ENCODE measurements at regions not wholly inside any gene's neighbourhood (a gene's known extent, or its start where the extent isn't known, plus 50 kb on each side); places are given as distances from the start of the nearest gene placed in this dataset.
"Not testable (repeated sequence)": the region's sequence is repeated elsewhere in the genome, so short reads cannot be mapped to it uniquely, and the experiment has no call there.

DNA sequence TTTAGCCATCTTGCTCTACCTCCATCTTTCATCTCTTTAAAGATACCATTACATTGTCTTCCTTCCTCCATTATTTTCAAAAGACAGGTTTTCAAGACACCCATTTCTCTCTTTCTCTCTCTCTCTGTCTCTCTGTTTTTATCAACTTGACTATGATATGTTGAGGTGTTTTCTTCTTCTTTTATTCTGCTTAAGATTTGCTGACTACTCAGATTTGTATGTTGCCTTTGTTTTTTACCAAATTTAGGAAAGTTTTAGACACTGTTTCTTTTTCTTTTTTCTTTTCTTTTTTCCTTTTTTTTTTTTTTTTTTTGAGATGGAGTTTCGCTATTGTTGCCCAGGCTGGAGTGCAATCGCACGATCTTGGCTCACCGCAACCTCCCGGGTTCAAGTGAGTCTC is 647.5 kb upstream of the VRK2 start:
- DNase-seq (ENCODE audit: low read depth in 2 of 3, low spot score in 2 of 3): no peak

DNA sequence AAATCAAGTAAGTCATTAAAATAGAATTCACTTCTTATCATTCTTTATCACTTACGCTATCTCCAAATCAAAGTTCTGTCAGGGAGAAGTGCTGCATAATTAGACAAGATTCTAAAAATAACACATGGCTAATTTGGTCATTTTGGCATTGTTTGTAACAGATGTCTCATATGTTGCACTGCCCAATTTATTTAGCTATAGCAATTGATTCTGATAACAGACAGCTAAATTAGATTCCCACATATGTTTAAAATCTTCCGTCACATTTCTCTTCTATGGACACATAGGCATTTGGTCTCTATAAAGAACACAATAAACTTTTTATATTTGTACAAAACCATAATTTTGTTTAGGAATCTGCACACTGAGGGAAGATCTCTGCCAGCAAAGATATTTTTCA is 644.5 kb upstream of the VRK2 start:
- DNase-seq (ENCODE audit: low read depth in 2 of 3, low spot score in 2 of 3): no peak

DNA sequence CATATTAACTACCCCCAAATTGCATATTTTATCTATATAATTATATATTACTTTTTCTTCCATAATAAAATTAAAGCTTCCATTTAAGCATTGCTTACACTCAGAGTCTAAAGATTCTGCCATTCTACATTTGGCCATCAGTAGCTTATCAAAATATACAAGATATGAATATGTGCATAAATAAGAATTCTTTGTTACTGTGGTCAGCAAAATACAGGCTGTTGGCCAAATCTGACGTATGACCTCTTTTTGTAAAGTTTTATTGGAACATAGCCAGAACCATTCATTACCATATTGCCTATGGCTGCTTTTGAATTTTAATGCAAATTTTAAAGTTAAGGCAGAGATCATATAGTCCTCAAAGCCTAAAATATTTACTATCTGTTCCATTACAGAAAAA is 643.9 kb upstream of the VRK2 start:
- DNase-seq (ENCODE audit: low read depth in 2 of 3, low spot score in 2 of 3): no peak

DNA sequence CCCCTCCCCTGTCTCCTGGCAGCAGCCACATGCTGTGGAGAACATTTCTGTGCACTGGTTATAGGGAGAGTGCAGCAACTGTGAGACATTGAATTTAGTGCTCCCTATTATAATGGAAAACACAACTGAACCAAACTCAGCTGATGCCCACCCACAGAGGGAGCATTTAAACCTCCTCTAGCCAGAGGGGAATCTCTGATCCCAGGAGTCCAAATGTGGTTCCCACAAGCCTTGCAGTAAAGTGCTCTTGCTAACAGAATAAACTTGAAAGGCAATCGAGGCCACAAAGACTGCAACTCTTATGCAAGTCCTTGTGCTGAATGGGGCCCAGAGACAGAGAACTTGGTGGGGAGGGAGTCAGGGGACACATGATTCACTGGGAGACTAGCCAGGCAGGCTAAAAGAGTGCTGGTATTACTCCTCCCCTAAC is 638.8 kb upstream of the VRK2 start:
- no peak for DNase-seq (ENCODE audit: low read depth in 2 of 3, low spot score in 2 of 3)

DNA sequence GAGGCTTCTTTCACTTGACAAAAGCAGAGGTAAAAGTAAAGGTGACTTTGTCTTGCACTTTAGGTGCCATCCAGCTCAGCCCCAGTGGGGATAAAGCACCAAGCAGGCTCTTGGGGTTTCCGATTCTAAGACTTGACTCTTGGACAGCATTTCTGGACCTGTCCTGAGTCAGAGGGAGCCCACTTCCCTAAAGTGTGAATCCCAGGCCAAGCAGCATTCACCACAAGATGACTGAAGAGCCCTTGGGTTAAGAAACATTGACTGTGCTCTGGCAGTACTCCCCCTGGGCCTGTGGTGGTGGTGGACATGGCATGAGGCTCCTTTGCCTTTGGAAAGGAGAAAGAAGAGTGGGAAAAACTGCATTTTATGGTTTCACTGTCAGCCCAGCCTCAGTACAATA is 638.0 kb upstream of the VRK2 start:
- DNase-seq (ENCODE audit: low read depth in 2 of 3, low spot score in 2 of 3): no peak

DNA sequence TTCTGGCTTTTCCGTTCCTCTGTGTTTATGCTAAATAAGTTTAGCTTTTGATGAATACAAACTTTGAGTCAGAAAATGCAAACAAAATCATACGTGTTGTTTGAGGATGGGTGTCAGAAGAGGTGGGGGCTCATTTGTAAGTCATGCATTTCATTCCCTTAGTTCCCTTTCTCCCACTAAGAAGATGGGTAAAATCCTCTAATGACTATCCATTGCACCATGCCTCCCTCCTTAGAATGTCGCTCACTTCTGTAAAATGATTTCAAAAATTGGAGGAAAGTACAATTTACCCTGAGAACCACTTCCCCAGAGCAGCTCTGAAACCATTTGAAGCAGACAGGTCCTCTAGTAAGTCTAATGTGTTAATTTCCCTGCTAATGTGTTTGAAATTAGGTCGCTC is 629.6 kb upstream of the VRK2 start:
- no peak for DNase-seq (ENCODE audit: low read depth in 2 of 3, low spot score in 2 of 3)

DNA sequence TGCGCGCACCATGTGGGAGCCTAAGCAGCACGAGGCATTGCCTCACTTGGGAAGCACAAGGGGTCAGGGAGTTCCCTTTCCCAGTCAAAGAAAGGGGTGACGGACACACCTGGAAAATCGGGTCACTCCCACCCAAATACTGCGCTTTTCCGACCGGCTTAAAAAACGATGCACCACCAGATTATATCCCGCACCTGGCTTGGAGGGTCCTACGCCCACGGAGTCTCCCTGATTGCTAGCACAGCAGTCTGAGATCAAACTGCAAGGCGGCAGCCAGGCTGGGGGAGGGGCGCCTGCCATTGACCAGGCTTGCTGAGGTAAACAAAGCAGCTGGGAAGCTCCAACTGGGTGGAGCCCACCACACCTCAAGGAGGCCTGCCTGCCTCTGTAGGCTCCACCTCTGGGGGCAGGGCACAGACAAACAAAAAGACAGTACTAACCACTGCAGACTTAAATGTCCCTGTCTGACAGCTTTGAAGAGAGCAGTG is 627.7 kb upstream of the VRK2 start:
- DNase-seq (ENCODE audit: low read depth in 2 of 3, low spot score in 2 of 3): not testable (repeated sequence)

GRCh38 chr2:57429831-57430230 is 616.8 kb upstream of the VRK2 start:
- peak in 2 of 3 donors; percentile 3 to 14 for DNase-seq (ENCODE audit: low read depth in 2 of 3, low spot score in 2 of 3)

GRCh38 chr2:57432528-57432927 is 614.1 kb upstream of the VRK2 start:
- no peak for DNase-seq (ENCODE audit: low read depth in 2 of 3, low spot score in 2 of 3)

DNA sequence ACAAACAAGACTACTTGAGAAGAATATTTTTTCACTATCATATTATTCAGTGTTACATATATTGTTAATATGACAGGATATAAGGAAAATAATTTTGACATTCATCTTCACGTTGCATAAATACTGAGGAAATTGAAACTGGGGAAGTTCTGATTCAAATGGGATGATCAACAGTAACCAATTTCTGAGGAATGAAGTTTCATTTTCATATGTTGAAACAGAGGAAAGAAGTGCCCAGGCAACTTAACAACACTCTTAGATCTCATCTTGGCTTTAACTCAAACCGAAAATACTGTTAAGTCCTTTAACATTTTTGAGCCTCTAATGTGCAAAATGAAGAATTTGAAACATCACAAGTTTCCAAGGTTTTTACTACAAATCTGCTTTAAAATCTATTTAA is 612.2 kb upstream of the VRK2 start:
- DNase-seq (ENCODE audit: low read depth in 2 of 3, low spot score in 2 of 3): no peak

DNA sequence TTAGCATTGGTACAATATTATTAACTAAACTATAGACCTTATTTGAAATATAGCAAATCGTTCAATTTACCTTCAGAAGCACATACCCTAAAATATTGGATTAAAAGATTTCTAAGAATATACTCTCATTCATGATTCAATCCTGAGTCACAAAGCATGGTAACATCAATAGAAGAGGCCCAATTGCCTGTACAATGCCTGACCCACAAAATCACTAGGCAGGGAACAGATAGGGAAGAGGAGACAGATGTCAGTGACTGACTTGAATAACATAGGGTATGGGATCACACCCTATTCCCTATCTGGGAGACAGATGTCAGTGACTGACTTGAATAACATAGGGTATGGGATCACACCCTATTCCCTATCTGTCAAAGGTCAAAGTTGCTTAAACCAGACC is 611.6 kb upstream of the VRK2 start:
- no peak for DNase-seq (ENCODE audit: low read depth in 2 of 3, low spot score in 2 of 3)

GRCh38 chr2:57437077-57437476 is 609.5 kb upstream of the VRK2 start:
- no peak for DNase-seq (ENCODE audit: low read depth in 2 of 3, low spot score in 2 of 3)

- DNase-seq (ENCODE audit: low read depth in 2 of 3, low spot score in 2 of 3): no peak
Observed at GRCh38 chr2:57440437-57440836, 606.2 kb upstream of the VRK2 start.

DNA sequence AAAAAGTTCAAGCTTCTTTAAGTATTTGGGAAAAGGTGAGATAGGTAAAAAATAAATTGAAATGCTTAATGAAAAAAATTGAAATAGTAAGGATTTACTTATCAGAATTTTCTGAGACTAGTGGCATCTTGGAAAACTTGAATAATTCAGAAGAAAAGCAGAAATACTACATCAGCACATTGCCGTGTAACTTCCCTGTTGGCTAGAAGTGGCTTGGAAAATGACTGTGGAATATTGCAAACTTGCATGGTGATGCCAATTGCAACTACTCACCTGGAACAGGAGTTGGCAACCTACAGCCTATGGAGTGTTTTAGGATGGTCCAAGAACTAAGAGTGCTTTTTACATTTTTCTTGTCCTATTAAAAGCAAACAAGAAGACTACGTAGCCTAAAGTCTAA is 603.5 kb upstream of the VRK2 start:
- no peak for DNase-seq (ENCODE audit: low read depth in 2 of 3, low spot score in 2 of 3)

- DNase-seq (ENCODE audit: low read depth in 2 of 3, low spot score in 2 of 3): no peak
Observed at GRCh38 chr2:57443973-57444521, 602.6 kb upstream of the VRK2 start.

- no peak for DNase-seq (ENCODE audit: low read depth in 2 of 3, low spot score in 2 of 3)
Observed at GRCh38 chr2:57444752-57445430, 601.7 kb upstream of the VRK2 start.

GRCh38 chr2:57448816-57449215 is 597.8 kb upstream of the VRK2 start:
- no peak for DNase-seq (ENCODE audit: low read depth in 2 of 3, low spot score in 2 of 3)

GRCh38 chr2:57450170-57450569 is 596.4 kb upstream of the VRK2 start:
- no peak for DNase-seq (ENCODE audit: low read depth in 2 of 3, low spot score in 2 of 3)

GRCh38 chr2:57452634-57453033 is 594.0 kb upstream of the VRK2 start:
- no peak for DNase-seq (ENCODE audit: low read depth in 2 of 3, low spot score in 2 of 3)

GRCh38 chr2:57453945-57454344 is 592.7 kb upstream of the VRK2 start:
- no peak for DNase-seq (ENCODE audit: low read depth in 2 of 3, low spot score in 2 of 3)

DNA sequence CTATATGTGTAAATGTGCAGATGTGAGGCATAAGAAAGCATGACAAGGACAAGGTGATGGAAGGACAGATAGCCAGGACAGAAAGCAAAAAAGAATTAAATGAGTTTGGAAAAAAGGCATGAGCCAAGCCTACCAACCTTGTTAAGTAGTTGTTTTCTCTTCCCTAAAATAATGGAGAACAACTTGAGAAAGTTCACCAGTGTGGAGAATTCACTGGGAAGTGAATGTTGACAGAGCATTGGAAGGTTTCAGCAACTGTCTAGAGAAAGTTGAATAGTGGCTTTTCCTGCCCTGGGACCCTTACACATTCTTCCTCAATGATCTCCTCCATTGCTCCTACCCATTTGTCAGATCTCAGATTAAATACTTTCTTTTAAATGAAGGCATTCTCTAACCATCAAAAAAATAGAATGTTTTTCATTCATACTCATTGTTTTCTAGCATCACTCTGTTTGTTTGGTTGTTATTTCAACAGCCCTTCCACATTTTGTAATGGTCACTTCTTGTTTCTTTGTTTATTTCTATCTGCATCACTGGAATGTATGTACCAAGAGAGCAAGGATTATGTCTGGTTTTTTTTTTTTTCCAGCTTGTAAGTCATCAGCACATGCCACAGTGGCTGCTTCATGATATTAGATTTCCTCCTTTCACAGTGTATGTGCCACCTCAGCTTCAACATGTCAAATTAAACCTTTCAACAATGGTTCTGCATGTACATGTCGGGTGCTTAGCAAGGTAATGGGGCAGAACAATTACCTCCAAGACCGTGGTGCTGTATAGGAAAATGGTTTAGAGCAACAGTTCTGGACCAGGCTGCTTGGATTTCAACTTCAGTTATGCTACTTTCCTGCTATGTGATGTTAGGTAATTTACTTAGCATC is 586.0 kb upstream of the VRK2 start:
- DNase-seq (ENCODE audit: low read depth in 2 of 3, low spot score in 2 of 3): no peak

- no peak for DNase-seq (ENCODE audit: low read depth in 2 of 3, low spot score in 2 of 3)
Observed at GRCh38 chr2:57461624-57462023, 585.0 kb upstream of the VRK2 start.

All from hematopoietic multipotent progenitor cell (in vitro differentiated cells).